ENCODE measurements at regions not wholly inside any gene's neighbourhood (a gene's known extent, or its start where the extent isn't known, plus 50 kb on each side); places are given as distances from the start of the nearest gene placed in this dataset.

DNA sequence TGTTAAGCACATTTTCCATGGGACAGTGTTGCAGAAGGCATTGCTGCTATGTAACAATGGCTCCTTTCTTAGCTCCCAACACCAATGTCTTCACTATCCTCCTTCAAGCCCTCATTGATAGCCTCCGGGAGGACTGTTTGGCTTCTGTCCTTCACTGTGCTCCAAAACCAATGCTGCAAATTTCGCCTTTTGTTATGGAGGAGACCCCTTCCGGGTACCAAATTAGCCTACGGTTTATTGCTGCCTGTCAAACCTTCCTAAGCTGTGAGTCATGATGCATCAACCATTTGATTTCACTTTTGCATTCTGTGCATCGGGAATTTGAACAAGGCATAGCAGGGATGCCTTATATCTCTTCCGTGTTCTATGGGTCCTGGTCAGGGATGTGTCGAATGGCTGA is 432.9 kb downstream of the GATA3 start:
- H3K4me3 ChIP-seq (ENCODE audit: low read length) = no peak overlapping the region
- no peak for TF ChIP-seq ZNF274 (IDR thresholded peaks at IDR 0.05; ENCODE audit: low read depth, low read length)

DNA sequence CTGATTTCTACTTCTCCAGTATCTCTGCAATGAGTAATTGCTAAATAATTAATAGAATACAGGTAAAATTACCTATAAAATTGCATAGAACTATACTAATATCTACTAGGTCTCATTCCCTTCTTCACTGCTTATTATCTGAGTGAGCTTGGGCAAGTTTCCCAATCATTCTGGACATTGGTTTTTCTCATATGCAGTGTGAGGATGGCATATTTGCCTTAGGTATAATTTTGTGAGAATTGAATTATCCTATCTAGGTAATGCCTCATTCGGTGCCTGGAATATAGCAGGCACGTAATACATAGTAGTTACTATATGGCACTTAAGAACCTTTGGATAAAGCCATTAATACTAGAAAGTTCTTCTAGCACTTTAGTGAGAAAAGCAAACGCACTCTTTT is 434.7 kb downstream of the GATA3 start:
- no peak for TF ChIP-seq ZNF274 (IDR thresholded peaks at IDR 0.05; ENCODE audit: low read depth, low read length)
- H3K4me3 ChIP-seq (ENCODE audit: low read length) = no peak overlapping the region

DNA sequence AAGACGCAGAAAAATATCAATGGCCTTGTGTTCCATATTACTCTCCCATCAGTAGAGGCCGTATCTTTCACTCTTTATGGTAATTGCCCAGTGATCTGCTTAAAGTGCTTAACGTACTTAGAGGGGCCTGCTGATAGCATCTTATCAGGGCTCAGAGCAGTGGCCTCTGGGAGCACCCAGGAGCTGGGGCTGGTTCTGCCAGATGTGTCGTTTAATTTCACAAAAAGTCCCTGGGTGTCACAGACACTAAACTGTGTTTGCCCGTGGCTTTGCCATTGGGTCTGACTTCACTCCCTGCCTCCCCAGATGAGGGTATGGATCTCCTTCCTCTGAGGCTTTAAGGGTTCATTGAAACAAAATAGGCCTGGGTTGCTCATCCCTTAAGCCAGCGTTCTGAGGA is 435.3 kb downstream of the GATA3 start:
- no peak for TF ChIP-seq ZNF274 (IDR thresholded peaks at IDR 0.05; ENCODE audit: low read depth, low read length)
- H3K4me3 ChIP-seq (ENCODE audit: low read length) = no peak overlapping the region

DNA sequence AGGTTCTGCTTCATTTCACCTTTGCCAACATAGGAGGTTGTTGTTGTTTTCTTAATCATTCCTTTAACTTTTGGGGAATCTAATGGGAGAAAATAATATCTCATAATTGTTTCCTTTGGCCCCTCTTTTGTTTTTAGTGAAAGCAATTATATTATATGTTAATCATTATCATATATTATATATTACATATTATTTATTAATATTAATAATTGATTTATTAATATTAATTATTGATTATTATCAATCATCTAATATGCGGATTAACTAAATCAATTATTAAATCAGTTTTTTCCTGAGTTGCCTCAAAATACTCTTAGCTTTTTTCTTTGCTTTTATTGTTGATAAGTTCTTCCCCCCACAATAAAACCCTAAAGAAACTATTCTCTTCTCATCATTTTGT is 443.8 kb downstream of the GATA3 start:
- no peak overlapping the region for H3K4me3 ChIP-seq (ENCODE audit: low read length)
- TF ChIP-seq ZNF274 (IDR thresholded peaks at IDR 0.05; ENCODE audit: low read depth, low read length) = no peak

DNA sequence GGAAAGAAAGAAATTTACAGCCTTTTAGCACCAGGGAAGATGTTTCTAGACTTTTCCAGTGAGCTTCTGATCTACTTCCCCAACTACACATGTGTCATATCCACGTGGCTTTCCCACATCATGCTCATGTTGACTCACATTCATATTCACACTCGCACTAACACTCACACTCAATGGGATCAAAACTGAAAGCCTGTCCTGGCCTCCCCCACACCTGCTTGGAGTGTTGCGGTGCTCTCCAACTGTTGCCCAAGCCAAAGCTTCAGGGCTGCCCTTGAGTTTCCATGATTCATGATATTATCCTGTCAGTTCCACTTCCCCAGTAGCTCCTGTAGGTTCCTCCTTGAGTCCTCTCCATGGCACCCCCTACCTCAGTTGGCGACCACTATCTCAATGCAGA is 444.4 kb downstream of the GATA3 start:
- no peak overlapping the region for H3K4me3 ChIP-seq (ENCODE audit: low read length)
- no peak for TF ChIP-seq ZNF274 (IDR thresholded peaks at IDR 0.05; ENCODE audit: low read depth, low read length)

DNA sequence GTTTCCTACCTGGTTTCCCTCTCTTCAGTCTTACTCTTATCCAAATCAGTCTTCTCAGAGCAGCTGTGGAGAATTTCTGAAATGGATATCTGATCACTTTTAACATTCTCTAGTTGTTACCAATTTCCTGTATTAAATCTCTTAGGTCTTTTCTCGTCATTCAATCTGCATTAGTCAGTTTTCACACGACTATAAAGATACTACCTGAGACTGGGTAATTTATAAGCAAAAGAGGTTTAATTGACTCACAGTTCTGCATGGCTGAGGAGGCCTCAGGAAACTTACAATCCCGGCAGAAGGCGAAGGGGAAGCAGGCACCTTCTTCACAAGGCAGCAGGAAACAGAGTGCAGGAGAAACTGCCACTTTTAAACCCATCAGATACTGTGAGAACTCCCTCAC is 444.8 kb downstream of the GATA3 start:
- H3K4me3 ChIP-seq (ENCODE audit: low read length) = no peak overlapping the region
- no peak for TF ChIP-seq ZNF274 (IDR thresholded peaks at IDR 0.05; ENCODE audit: low read depth, low read length)

DNA sequence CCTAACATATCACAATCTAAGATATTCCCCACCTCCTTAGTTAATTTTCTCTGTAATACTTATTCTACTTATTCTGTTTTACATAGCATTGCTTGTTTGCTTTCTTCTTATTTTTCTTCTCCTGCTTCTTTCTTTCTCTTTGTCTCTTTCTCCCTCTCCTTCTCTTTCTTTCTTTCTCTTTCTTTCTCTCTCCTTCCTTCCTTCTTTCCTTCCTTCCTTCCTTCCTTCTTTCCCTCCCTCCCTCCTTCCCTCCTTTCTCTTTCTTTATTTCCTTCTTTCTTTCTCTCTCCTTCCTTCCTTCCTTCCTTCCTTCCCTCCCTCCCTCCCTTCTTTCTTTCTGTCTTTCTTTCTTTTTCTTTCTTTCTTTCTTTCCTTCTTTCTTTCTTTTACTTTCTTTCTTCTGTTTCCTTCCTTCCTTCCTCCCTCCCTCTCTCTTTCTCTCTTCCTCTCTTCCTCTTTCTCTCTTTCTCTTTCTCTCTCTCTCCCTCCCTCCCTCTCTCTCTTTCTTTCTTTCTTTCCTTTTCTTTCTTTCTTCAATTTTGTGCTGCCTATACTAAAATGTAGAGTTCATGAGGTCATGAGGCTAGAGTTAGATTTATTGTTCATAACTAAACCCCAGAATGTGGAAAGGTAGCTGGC is 445.4 kb downstream of the GATA3 start:
- H3K4me3 ChIP-seq (ENCODE audit: low read length) = no peak overlapping the region
- TF ChIP-seq ZNF274 (IDR thresholded peaks at IDR 0.05; ENCODE audit: low read depth, low read length) = no peak

DNA sequence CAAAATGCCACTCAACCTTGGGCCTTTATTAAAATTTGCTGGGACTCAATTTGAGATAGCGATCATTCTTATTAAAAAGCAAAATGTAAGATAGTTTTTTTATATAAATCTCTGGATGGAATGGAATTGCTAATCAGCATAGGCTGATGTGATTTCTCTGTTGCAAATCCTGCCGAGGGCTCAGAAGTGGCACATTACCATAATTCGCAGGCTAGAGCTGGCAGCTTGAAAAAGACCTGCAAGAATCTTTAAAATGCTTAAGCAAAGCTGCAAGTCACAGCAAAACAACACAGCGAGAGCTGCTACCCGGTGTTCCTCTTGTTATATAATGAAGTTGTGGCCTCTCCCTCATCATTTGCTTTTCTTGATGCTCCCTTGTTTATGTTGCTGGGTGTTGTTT is 448.1 kb downstream of the GATA3 start:
- H3K4me3 ChIP-seq (ENCODE audit: low read length) = no peak overlapping the region
- no peak for TF ChIP-seq ZNF274 (IDR thresholded peaks at IDR 0.05; ENCODE audit: low read depth, low read length)

DNA sequence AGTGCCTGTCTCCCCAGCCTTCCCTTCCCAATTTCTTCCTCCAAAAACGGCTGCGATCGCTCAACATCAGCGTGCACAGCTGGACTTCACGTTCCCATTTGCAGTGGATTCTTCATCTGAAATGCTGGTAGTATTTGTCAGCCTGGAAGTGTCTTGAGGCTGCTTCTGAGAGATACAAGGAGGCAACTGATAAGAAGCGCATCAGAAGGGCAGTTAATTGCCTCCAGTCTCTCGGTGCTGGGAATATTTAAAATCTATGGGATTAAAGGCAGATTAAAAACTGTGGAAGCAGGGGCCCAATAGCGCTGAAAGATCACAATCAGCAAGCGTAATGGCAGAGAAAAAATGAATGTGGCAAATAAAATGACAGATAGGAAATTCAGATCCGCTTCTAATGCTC is 450.0 kb downstream of the GATA3 start:
- H3K4me3 ChIP-seq (ENCODE audit: low read length) = no peak overlapping the region
- no peak for TF ChIP-seq ZNF274 (IDR thresholded peaks at IDR 0.05; ENCODE audit: low read depth, low read length)

DNA sequence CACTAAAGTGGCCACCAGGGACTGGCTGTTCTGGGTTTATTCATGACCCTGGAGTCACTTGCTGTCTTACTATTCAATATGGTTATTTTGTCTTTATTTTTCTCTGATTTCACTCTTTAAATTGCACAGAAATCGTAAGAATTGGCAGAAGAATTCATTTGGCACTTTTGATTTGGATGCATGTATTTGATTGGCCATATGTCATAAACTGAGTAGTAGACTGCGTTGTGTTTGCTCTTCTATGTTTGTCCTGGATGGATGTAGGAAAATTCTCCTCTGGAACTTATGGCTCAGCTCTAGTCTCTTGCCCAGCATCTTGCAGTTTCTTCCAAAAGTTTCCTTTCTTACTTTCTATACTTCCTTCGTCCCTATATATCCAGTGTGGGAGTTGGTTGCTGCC is 452.7 kb downstream of the GATA3 start:
- TF ChIP-seq ZNF274 (IDR thresholded peaks at IDR 0.05; ENCODE audit: low read depth, low read length) = no peak
- no peak overlapping the region for H3K4me3 ChIP-seq (ENCODE audit: low read length)

DNA sequence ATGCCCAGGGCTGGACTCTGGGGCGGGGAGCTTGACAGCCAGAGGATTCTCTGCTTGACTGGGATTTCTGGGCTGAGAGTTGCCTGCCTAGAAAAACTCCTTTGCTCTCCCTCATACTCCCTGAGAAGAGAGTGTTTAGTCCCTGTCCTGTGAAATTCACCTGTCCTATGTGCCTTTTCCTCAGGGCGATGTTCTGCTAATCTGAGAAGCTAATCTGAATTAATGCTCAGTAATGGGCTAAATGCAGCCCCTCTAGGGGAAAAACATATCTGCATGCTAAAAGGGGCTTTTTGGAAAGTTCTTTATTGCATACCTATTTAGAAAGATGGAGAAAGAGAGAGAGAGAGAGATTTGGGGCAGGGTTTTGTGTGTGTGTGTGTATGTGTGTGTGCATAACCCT is 454.4 kb downstream of the GATA3 start:
- no peak for TF ChIP-seq ZNF274 (IDR thresholded peaks at IDR 0.05; ENCODE audit: low read depth, low read length)
- H3K4me3 ChIP-seq (ENCODE audit: low read length) = no peak overlapping the region

DNA sequence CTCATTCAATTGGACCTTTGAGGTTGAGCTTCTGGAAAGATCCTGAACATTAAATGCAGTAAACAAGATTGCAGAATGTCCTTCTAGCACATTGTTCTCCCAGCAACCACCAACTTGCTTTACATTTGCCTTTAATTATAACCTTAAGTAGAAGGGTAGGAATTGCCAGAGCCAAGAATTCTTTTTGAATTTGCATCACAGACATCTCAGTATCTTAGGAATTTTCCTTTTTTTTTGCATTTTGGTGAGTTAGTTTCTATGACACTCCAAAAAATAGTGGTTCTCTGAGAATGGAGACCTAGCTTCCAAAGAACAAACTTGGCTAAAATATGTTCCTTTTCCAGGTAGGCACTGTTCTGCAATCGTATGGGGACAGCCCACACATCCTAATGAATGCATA is 456.0 kb downstream of the GATA3 start:
- no peak for TF ChIP-seq ZNF274 (IDR thresholded peaks at IDR 0.05; ENCODE audit: low read depth, low read length)
- no peak overlapping the region for H3K4me3 ChIP-seq (ENCODE audit: low read length)

DNA sequence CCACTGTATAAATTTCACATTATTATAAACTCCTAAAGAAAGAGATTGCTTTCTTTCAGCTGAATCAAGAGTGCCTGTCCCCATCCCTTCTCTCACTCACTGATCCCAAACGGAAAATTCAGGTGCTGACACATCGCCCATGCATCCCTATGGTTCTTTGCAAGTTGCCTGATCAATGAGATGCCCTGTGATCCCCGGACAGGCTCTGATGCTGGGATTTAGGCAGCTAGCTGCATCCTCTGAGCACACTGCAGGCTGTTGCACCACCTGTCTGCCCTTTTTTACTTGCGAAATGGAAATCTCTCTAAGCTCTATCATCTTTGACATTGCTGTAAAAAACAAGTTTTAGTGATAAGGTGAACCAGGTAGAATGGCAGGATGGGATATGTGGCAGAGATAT is 456.5 kb downstream of the GATA3 start:
- no peak overlapping the region for H3K4me3 ChIP-seq (ENCODE audit: low read length)
- no peak for TF ChIP-seq ZNF274 (IDR thresholded peaks at IDR 0.05; ENCODE audit: low read depth, low read length)

DNA sequence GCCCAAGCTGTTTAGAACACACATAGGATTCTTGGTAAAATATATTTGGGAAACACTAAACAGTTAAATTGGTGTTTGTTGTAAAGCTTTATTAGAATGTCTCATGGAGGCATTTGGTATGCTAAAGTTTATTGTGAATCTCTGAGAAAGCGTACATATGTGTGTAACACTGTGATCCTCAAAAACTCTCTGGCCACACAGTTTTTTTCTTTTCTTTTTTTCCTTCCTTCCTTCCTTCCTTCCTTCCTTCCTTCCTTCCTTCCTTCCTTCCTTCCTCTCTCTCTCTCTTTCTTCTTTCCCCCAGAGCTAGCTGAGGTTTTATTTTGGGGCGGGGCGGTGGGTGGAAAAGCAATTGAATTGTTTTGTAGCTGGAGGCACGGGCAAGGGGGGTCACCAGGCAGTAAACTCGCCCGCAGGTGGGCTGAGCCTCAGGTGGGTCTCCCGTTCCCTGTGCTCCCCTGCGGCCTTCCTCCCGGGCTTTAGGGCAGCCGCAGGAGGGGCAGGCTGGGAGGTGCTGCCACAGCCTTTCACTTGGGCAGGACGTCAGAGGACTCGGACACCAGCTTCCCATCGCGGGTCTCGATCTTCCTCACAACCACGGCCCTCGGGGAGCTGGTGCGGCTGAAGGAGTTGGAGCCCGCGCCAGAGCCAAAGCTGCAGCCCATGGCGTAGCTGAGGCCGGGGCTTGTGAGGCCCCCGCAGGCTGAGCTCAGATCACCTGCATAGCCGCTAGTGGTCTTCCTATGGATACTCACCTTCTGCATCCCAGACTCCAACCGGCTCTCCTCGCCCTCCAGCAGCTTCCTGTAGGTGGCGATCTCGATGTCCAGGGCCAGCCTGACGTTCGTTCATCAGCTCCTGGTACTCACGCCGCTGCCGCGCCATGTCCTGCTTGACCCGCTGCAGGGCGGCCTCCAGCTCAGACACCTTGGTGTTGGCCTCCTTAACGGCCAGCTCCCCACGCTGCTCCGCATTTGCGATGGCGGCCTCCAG is 459.0 kb downstream of the GATA3 start:
- TF ChIP-seq ZNF274 (IDR thresholded peaks at IDR 0.05; ENCODE audit: low read depth, low read length) = no peak

DNA sequence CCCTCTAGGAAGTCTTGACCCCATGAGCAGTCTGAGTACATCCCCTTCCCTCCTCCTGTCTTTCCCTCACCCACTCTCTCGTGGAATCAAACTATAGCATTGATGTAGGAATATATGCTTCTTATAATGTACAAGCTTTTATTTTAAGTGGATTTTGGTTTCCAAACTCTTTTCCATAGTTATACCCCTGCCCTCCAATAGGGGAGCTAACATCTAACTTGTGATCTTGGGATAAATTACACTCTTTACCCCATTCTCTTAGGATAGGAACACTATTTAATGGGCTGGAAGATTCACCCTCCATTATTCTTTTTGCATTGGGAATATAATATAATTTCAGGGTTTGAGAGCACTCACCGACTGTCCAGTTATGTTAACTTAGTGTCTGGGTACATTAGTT is 465.9 kb downstream of the GATA3 start:
- TF ChIP-seq ZNF274 (IDR thresholded peaks at IDR 0.05; ENCODE audit: low read depth, low read length) = no peak
- H3K4me3 ChIP-seq (ENCODE audit: low read length) = no peak overlapping the region

More for the DNA sequence above, 459.0 kb downstream of the GATA3 start:
- H3K4me3 ChIP-seq (ENCODE audit: low read length) = no peak overlapping the region

Data from GM08714 (cell line).